Stimulated activated naive B cell treated with anti-CD40 and anti-IgM and Interleukin-4, amounts not matched to agents 10 μg/mL and 1 μg/mL and 100 μg/mL, for 72 hours (primary cell): ENCODE measurements at regions not wholly inside any gene's neighbourhood (a gene's known extent, or its start where the extent isn't known, plus 50 kb on each side); places are given as distances from the start of the nearest gene placed in this dataset.

ENCODE experiments used
- ATAC-seq, 2 donors: fragments of 150-1000 bp; cut with Tn5 transposase; replicated peaks; 2 replicates each; pipeline ENCODE4 v1.10.0; 2021; ENCODE audit warnings: moderate library complexity in 1 of 2
- DNase-seq: peaks from one replicate; pipeline ENCODE4 v3.0.0; 2021
- H3K27ac Mint-ChIP-seq: one replicate; pipeline ENCODE4 v1.8.0; 2022; ENCODE audit warnings: mild to moderate bottlenecking, mixed read lengths
- H3K27me3 Mint-ChIP-seq, 2 donors: one replicate each; pipeline ENCODE4 v1.8.0; 2022; ENCODE audit warnings: mixed read lengths in 2 of 2
- H3K36me3 Mint-ChIP-seq, 2 donors: one replicate each; pipeline ENCODE4 v1.8.0; 2022; ENCODE audit warnings: mixed read lengths in 2 of 2, mild to moderate bottlenecking in 1 of 2
- H3K4me1 Mint-ChIP-seq, 2 donors: one replicate each; pipeline ENCODE4 v1.8.0; 2022; ENCODE audit warnings: mixed read lengths in 2 of 2, mild to moderate bottlenecking in 1 of 2
- H3K4me3 Mint-ChIP-seq, 2 donors: one replicate each; pipeline ENCODE4 v1.8.0; 2022; ENCODE audit warnings: mild to moderate bottlenecking in 2 of 2, mixed read lengths in 2 of 2, moderate library complexity in 1 of 2
- H3K9me3 Mint-ChIP-seq, 2 donors: one replicate each; pipeline ENCODE4 v1.8.0; 2022; ENCODE audit warnings: mixed read lengths in 2 of 2, mild to moderate bottlenecking in 1 of 2

GRCh38 chr13:72424059-72424458 lies 303.4 kb downstream of the MZT1 start:
- no peak overlapping the region for H3K27ac Mint-ChIP-seq
- no peaks in the 10 kb centered on the region for H3K27me3 Mint-ChIP-seq
- DNase-seq (no peak), ATAC-seq (no peak)
- H3K9me3 Mint-ChIP-seq: peaks cover 0 to 2% of the 10 kb centered on the region in 2 donors
- no peak overlapping the region for H3K4me3 Mint-ChIP-seq
- no peaks in the 10 kb centered on the region for H3K4me1 Mint-ChIP-seq
- no peaks in the 10 kb centered on the region for H3K36me3 Mint-ChIP-seq

GRCh38 chr13:72415817-72416216 lies 311.6 kb downstream of the MZT1 start:
- Mint-ChIP-seq H3K4me1 (no peaks in the 10 kb centered on the region), H3K9me3 (no peaks in the 10 kb centered on the region), H3K27me3 (no peaks in the 10 kb centered on the region), H3K4me3 (no peak overlapping the region), H3K27ac (no peak overlapping the region), H3K36me3 (no peaks in the 10 kb centered on the region)
- ATAC-seq: no peak
- DNase-seq: no peak

DNA sequence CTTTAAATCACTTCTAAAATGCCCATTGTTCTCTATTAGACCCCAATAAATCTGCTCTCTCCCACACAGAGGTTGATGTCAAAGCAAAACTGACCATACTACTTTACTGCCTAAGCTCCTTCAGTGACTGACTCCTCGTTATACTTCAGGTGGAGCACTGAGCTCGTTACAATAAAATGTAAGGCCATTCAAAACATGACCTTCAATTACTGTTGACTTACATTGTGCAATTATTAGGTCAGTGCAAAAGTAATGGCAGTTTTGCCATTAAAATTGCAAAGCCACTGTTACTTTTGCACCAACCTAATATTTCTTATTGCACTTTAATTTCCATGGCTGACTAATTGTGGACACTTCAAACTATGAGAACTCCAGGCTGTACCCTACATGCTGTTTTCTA lies 314.9 kb downstream of the MZT1 start:
- Mint-ChIP-seq H3K9me3 (no peaks in the 10 kb centered on the region), H3K27ac (no peak overlapping the region), H3K36me3 (no peaks in the 10 kb centered on the region), H3K4me1 (no peaks in the 10 kb centered on the region), H3K4me3 (no peak overlapping the region), H3K27me3 (no peaks in the 10 kb centered on the region)
- no peak for ATAC-seq
- DNase-seq: no peak

DNA sequence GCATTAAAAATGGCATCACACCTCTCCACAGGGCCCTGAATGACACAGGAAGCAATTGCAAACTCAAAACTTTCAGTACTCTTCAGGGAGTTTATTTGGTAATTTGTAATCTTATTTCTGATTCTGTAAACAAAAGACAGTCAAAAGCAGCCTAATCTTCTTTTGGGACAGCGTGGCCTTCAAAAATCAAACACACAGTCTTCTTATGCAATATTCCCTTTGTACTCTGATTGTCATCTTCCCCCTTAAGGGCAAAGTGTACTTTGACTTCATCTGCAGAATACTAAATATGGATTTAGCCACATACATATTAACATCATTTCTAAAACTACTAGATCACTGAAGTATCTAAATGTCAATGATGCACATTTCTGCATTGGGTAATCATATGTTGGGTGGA lies 322.0 kb downstream of the MZT1 start:
- Mint-ChIP-seq H3K4me1 (no peaks in the 10 kb centered on the region), H3K27ac (no peak overlapping the region), H3K36me3 (no peaks in the 10 kb centered on the region), H3K27me3 (no peaks in the 10 kb centered on the region), H3K9me3 (peaks cover 0 to 1% of the 10 kb centered on the region in 2 donors), H3K4me3 (no peak overlapping the region)
- no peak for DNase-seq
- no peak for ATAC-seq

GRCh38 chr13:72403396-72404010 lies 323.9 kb downstream of the MZT1 start:
- Mint-ChIP-seq H3K27me3 (no peaks in the 10 kb centered on the region), H3K27ac (no peak overlapping the region), H3K4me1 (no peaks in the 10 kb centered on the region), H3K9me3 (peaks cover 0 to 1% of the 10 kb centered on the region in 2 donors), H3K36me3 (no peaks in the 10 kb centered on the region), H3K4me3 (no peak overlapping the region)
- ATAC-seq: no peak
- no peak for DNase-seq

- no peak for ATAC-seq
- H3K4me3 Mint-ChIP-seq: no peak overlapping the region
- H3K9me3 Mint-ChIP-seq: peaks cover 0 to 1% of the 10 kb centered on the region in 2 donors
- H3K27ac Mint-ChIP-seq: no peak overlapping the region
- no peaks in the 10 kb centered on the region for H3K4me1 Mint-ChIP-seq
- H3K27me3 Mint-ChIP-seq: no peaks in the 10 kb centered on the region
- no peak for DNase-seq
- no peaks in the 10 kb centered on the region for H3K36me3 Mint-ChIP-seq
Measured at GRCh38 chr13:72400856-72401255, 326.6 kb downstream of the MZT1 start.

- H3K27me3 Mint-ChIP-seq: no peaks in the 10 kb centered on the region
- H3K27ac Mint-ChIP-seq: no peak overlapping the region
- no peaks in the 10 kb centered on the region for H3K36me3 Mint-ChIP-seq
- no peaks in the 10 kb centered on the region for H3K9me3 Mint-ChIP-seq
- H3K4me3 Mint-ChIP-seq: no peak overlapping the region
- no peak for DNase-seq
- no peak for ATAC-seq
- no peaks in the 10 kb centered on the region for H3K4me1 Mint-ChIP-seq
Measured at GRCh38 chr13:72399351-72399750, 328.1 kb downstream of the MZT1 start.

DNA sequence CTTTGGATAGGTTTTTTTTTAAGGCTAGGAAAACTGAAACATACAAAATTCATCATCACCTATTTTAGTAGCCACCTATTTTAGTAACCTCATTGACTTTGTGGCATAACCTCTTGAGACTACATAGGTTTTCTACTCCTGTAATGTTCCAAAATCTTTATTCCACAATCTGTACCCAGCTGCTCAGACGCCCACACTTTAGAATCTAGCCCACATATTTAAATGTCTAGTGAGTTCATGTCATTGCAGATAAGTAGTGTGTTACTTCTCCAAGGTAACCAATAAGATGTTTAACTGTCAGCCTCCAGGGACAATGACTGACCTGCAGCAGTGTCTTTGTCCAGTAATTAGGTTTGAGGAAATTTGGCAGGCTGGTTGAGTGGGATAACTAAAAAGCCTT lies 330.2 kb downstream of the MZT1 start:
- Mint-ChIP-seq H3K36me3 (no peaks in the 10 kb centered on the region), H3K4me1 (no peaks in the 10 kb centered on the region), H3K27me3 (no peaks in the 10 kb centered on the region), H3K9me3 (no peaks in the 10 kb centered on the region), H3K27ac (no peak overlapping the region), H3K4me3 (no peak overlapping the region)
- ATAC-seq (no peak), DNase-seq (no peak)

DNA sequence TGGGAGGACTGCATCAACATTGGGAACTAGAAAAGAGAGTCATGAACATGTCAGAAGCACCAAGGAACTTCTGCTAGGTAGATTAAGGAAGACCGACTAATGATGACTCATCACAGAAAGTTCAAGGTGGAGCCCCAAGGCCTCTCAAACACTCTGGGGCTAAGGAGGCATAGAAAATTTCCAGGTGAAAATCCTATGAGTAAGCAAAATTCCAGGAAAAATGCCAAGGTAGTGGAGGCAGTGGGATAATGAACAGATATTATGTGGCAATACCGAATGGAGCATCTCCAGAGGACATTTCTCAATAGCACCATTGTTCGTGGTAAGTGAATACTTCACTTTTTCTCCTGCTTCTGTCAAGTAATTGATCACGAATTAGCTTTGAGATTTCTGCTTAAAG lies 336.5 kb downstream of the MZT1 start:
- Mint-ChIP-seq H3K4me1 (no peaks in the 10 kb centered on the region), H3K9me3 (no peaks in the 10 kb centered on the region), H3K36me3 (no peaks in the 10 kb centered on the region), H3K27me3 (no peaks in the 10 kb centered on the region), H3K4me3 (no peak overlapping the region), H3K27ac (no peak overlapping the region)
- ATAC-seq (no peak), DNase-seq (no peak)

DNA sequence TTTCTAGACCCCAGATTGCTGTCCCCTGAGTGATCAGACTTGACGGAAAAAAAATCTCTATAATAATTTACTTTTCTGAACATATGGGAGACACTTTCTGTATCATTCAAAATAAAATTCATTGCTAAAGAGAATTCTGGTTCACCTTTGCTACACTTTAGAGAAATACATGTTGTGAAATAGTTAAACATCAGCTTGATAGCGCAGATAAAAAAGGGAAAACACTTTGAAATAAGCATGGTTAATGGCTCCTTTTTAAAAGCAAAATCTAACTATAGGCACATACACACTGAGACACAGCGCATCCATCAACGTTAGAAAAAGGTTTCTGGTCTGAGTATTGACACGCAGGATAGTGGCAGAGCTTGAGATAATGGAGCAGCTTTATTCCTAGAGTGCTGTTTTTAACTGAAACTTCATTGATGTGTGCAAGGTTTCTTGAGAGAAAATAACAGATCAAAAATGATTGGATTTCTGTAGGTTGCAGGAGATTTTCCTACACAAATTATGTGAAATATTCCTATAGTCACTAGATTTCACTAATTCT lies 341.2 kb downstream of the MZT1 start:
- Mint-ChIP-seq H3K4me3 (no peak overlapping the region), H3K27ac (no peak overlapping the region), H3K4me1 (no peaks in the 10 kb centered on the region), H3K27me3 (no peaks in the 10 kb centered on the region), H3K36me3 (no peaks in the 10 kb centered on the region), H3K9me3 (no peaks in the 10 kb centered on the region)
- ATAC-seq: no peak
- no peak for DNase-seq

DNA sequence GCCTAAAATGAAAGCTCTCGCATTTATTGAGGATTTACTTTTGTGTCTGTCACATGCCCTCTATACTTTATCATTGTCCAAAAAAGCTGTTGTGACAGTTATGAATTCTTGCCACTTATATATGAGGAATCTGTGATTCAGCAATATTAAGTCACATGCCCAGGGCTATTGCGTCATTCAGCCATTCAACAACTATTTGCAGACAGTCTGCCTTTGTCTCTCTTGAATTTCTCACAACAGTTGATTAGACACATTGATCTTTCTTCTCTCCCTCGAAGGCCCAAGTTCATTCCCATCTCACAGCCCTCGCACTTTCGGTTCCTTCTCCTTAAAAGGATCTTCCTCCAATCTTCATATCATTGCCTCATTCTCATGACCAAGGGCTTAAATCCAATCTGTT lies 342.6 kb downstream of the MZT1 start:
- Mint-ChIP-seq H3K27ac (no peak overlapping the region), H3K9me3 (no peaks in the 10 kb centered on the region), H3K36me3 (no peaks in the 10 kb centered on the region), H3K27me3 (no peaks in the 10 kb centered on the region), H3K4me3 (no peak overlapping the region), H3K4me1 (no peaks in the 10 kb centered on the region)
- ATAC-seq (no peak), DNase-seq (no peak)

GRCh38 chr13:72384186-72384823 lies 343.1 kb downstream of the MZT1 start:
- no peak overlapping the region for H3K27ac Mint-ChIP-seq
- ATAC-seq (no peak), DNase-seq (no peak)
- H3K9me3 Mint-ChIP-seq: no peaks in the 10 kb centered on the region
- no peaks in the 10 kb centered on the region for H3K4me1 Mint-ChIP-seq
- H3K36me3 Mint-ChIP-seq: no peaks in the 10 kb centered on the region
- no peaks in the 10 kb centered on the region for H3K27me3 Mint-ChIP-seq
- no peak overlapping the region for H3K4me3 Mint-ChIP-seq

GRCh38 chr13:72383646-72384045 lies 343.8 kb downstream of the MZT1 start:
- ATAC-seq (no peak), DNase-seq (no peak)
- H3K9me3 Mint-ChIP-seq: no peaks in the 10 kb centered on the region
- no peak overlapping the region for H3K4me3 Mint-ChIP-seq
- no peaks in the 10 kb centered on the region for H3K36me3 Mint-ChIP-seq
- no peaks in the 10 kb centered on the region for H3K4me1 Mint-ChIP-seq
- H3K27me3 Mint-ChIP-seq: no peaks in the 10 kb centered on the region
- no peak overlapping the region for H3K27ac Mint-ChIP-seq

- no peaks in the 10 kb centered on the region for H3K27me3 Mint-ChIP-seq
- ATAC-seq (no peak), DNase-seq (no peak)
- no peak overlapping the region for H3K4me3 Mint-ChIP-seq
- H3K36me3 Mint-ChIP-seq: no peaks in the 10 kb centered on the region
- H3K4me1 Mint-ChIP-seq: no peaks in the 10 kb centered on the region
- H3K27ac Mint-ChIP-seq: no peak overlapping the region
- H3K9me3 Mint-ChIP-seq: peaks cover 3 to 4% of the 10 kb centered on the region in 2 donors
Measured at GRCh38 chr13:72379581-72379980, 347.8 kb downstream of the MZT1 start.

GRCh38 chr13:72368031-72368430 lies 359.4 kb downstream of the MZT1 start:
- Mint-ChIP-seq H3K4me1 (no peaks in the 10 kb centered on the region), H3K9me3 (peaks cover 0 to 1% of the 10 kb centered on the region in 2 donors), H3K4me3 (no peak overlapping the region), H3K27me3 (no peaks in the 10 kb centered on the region), H3K27ac (no peak overlapping the region), H3K36me3 (no peaks in the 10 kb centered on the region)
- DNase-seq (no peak), ATAC-seq (no peak)
